Ovary (tissue), 7 donors: ENCODE measurements at regions not wholly inside any gene's neighbourhood (a gene's known extent, or its start where the extent isn't known, plus 50 kb on each side); places are given as distances from the start of the nearest gene placed in this dataset.

Source experiments
- DNase-seq, 5 donors: peaks; one replicate each; pipeline ENCODE4 v3.0.0-alpha.2; 2019 to 2020
- H3K27ac ChIP-seq, 2 donors: fragments of 200-600 bp; one replicate each; pipeline versions ENCODE4 v1.5.1 to v1.8.0; 2019 to 2022
- H3K27me3 ChIP-seq: fragments of 200-600 bp; one replicate; pipeline ENCODE4 v1.8.0; 2022
- H3K36me3 ChIP-seq: fragments of 200-600 bp; sonication (generic); one replicate; pipeline ENCODE4 v1.5.1; 2019
- H3K4me1 ChIP-seq: one replicate; pipeline ENCODE4 v1.8.1; 2013; ENCODE audit warnings: mild to moderate bottlenecking, moderate library complexity; ENCODE audit not compliant: insufficient read depth
- H3K4me3 ChIP-seq: fragments of 200-600 bp; sonication (generic); one replicate; pipeline ENCODE4 v1.5.1; 2017
- H3K9me3 ChIP-seq, 2 donors: fragments of 200-600 bp in 1 of 2; sonication (generic) in 1 of 2; one replicate each; pipeline versions ENCODE4 v1.5.1 to v1.8.1; 2013 to 2019; ENCODE audit warnings: mild to moderate bottlenecking in 1 of 2, moderate library complexity in 1 of 2
- CTCF ChIP-seq, 3 donors: fragments of 450-650 bp in 2 of 3; fragments of 200-600 bp in 1 of 3; IDR thresholded peaks; one replicate each; pipeline versions ENCODE4 v1.5.1 to v1.8.0; 2016 to 2022; ENCODE audit warnings: antibody characterized with exemption in 3 of 3, mild to moderate bottlenecking in 1 of 3
- EP300 ChIP-seq: sonication (generic); formaldehyde crosslinking; IDR thresholded peaks from one replicate; pipeline ENCODE4 v1.6.1; 2017; ENCODE audit warnings: antibody characterized with exemption
- POLR2A ChIP-seq: fragments of 450-650 bp; IDR thresholded peaks from one replicate; pipeline ENCODE4 v1.6.1; 2017; ENCODE audit warnings: antibody characterized with exemption, mild to moderate bottlenecking, moderate library complexity
- WGBS, 3 donors: extraction: QIAGEN DNeasy Blood & Tissue Kit in 1 of 3; methylation state at CpG; one replicate each; pipeline versions ENCODE4 v1.1.5 to v1.1.7; 2013 to 2017; 5-methylcytosine and 5-hydroxymethylcytosine counted together
- intact Hi-C, 4 donors: fragments of 100-400 bp; cut with DNase I; formaldehyde crosslinking; loops; one replicate each; pipeline versions ENCODE4 v1.11.0 to v1.15.1; 2022 to 2023
- donor health status: DM: no; HTN: no; CAD: no; lungs with moderate emphysema.
- donor health status: DM: no; HTN: no; CAD: no.
- donor health status: Bipolar disorder and iron deficiency.
- donor health status: DM: no; HTN: no; CAD: no.
- donor health status: DM: yes; HTN: yes; CAD: no.

GRCh38 chr9:1416261-1416660 is 366.1 kb downstream of the DMRT2 start:
- Histone ChIP-seq H3K27ac (no peak overlapping the region), H3K9me3 (no peaks in the 10 kb centered on the region), H3K4me3 (no peak overlapping the region), H3K4me1 (no peaks in the 10 kb centered on the region), H3K36me3 (no peaks in the 10 kb centered on the region), H3K27me3 (no peaks in the 10 kb centered on the region)
- intact Hi-C loops, result no loop called here
- no peak for DNase-seq
- TF ChIP-seq CTCF (IDR thresholded peaks at IDR 0.05) (no peak), EP300 (no peak), POLR2A (no peak)
- WGBS, 3 donors, result 67 to 91% (median 90%) methylated on average over 4 of the region's 4 CpGs

- no peaks in the 10 kb centered on the region for H3K27me3 ChIP-seq
- no peak for DNase-seq
- TF ChIP-seq EP300 (no peak), CTCF (IDR thresholded peaks at IDR 0.05) (no peak), POLR2A (no peak)
- intact Hi-C loops, result no loop called here
- H3K9me3 ChIP-seq, result no peaks in the 10 kb centered on the region
- no peaks in the 10 kb centered on the region for H3K36me3 ChIP-seq
- no peak overlapping the region for H3K4me3 ChIP-seq
- H3K4me1 ChIP-seq, result no peaks in the 10 kb centered on the region
- WGBS, 3 donors, result 88 to 95% (median 90%) methylated on average over 4 of the region's 4 CpGs
- H3K27ac ChIP-seq, result no peak overlapping the region
These were observed 371.3 kb downstream of the DMRT2 start for GRCh38 chr9:1421436-1421835.

GRCh38 chr9:1427875-1428274 is 377.7 kb downstream of the DMRT2 start:
- Histone ChIP-seq H3K4me1 (peaks cover 2% of the 10 kb centered on the region), H3K27me3 (no peaks in the 10 kb centered on the region), H3K27ac (no peak overlapping the region), H3K4me3 (no peak overlapping the region), H3K9me3 (no peaks in the 10 kb centered on the region), H3K36me3 (no peaks in the 10 kb centered on the region)
- intact Hi-C loops, result no loop called here
- 0 to 17% (median 4%) methylated on average over 2 of the region's 2 CpGs for WGBS, 3 donors
- TF ChIP-seq EP300 (no peak), POLR2A (no peak), CTCF (IDR thresholded peaks at IDR 0.05) (no peak)
- DNase-seq, result no peak

GRCh38 chr9:1429297-1429696 is 379.1 kb downstream of the DMRT2 start:
- Histone ChIP-seq H3K4me3 (no peak overlapping the region), H3K36me3 (no peaks in the 10 kb centered on the region), H3K9me3 (no peaks in the 10 kb centered on the region), H3K27ac (no peak overlapping the region), H3K4me1 (peaks cover 2% of the 10 kb centered on the region), H3K27me3 (no peaks in the 10 kb centered on the region)
- TF ChIP-seq EP300 (no peak), CTCF (IDR thresholded peaks at IDR 0.05) (no peak), POLR2A (no peak)
- intact Hi-C loops, result no loop called here
- no peak for DNase-seq
- 23 to 29% (median 26%) methylated on average over 5 of the region's 5 CpGs for WGBS, 3 donors

GRCh38 chr9:1431461-1431860 is 381.3 kb downstream of the DMRT2 start:
- H3K27me3 ChIP-seq, result no peaks in the 10 kb centered on the region
- no peak overlapping the region for H3K4me3 ChIP-seq
- no peaks in the 10 kb centered on the region for H3K36me3 ChIP-seq
- DNase-seq, result no peak
- intact Hi-C loops, result no loop called here
- no peak for TF ChIP-seq EP300
- TF ChIP-seq POLR2A, result no peak
- TF ChIP-seq CTCF (IDR thresholded peaks at IDR 0.05), result no peak
- no peaks in the 10 kb centered on the region for H3K9me3 ChIP-seq
- H3K27ac ChIP-seq, result no peak overlapping the region
- H3K4me1 ChIP-seq, result peaks cover 2% of the 10 kb centered on the region
- 90 to 98% (median 92%) methylated on average over 4 of the region's 4 CpGs for WGBS, 3 donors
